ENCODE measurements at regions not wholly inside any gene's neighbourhood (a gene's known extent, or its start where the extent isn't known, plus 50 kb on each side); places are given as distances from the start of the nearest gene placed in this dataset.

DNA sequence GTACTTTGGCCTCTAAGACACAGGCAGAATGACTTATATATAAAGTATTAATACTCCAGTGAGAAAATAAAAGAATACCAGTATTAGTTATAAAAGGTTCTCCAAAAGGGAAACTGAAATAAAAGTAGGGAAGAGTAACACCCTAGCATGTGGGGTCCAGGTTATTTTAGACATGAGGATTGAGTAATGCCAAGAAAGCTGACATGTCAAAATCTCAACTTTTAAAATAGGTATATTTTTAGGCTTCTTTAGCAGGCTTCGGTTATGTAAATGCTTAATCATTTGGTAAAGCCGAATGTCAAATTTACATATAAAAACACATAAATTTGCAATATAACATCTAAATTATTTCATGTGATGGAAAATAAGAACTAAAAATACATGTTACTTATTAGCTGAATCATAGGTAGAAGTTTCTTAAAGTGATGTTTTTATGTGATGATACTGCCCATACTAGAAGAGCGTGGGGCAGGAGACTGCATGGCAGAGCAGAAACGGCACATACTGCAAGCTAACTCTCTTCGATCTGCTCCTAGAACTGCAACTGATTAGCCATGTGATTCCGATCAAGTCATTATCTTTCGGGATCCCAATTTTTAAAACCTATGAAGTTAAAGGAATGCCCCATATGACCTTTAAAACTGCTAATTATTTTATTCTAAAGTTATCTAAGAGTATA lies 129.4 kb upstream of the DST start:
- Histone ChIP-seq H3K27me3 (ENCODE audit: control insufficient read depth, insufficient read depth, low read length) (no peaks in the 10 kb centered on the region), H3K9me3 (ENCODE audit: control insufficient read depth, insufficient read depth, low read length) (no peaks in the 10 kb centered on the region), H3K4me3 (ENCODE audit: low read length) (no peak overlapping the region), H3K27ac (ENCODE audit: low read length) (no peak overlapping the region), H3K36me3 (ENCODE audit: control insufficient read depth, insufficient read depth, low read length) (no peaks in the 10 kb centered on the region), H3K4me1 (ENCODE audit: control insufficient read depth, insufficient read depth, low read length) (peaks cover 5% of the 10 kb centered on the region)
- no peak for DNase-seq (ENCODE audit: low read depth, low spot score)
- WGBS (ENCODE audit: insufficient coverage, insufficient read length): no CpG with 5 or more reads among the region's 7 CpGs

GRCh38 chr6:56771189-56771588 lies 128.5 kb upstream of the DST start:
- Histone ChIP-seq H3K4me3 (ENCODE audit: low read length) (no peak overlapping the region), H3K27me3 (ENCODE audit: control insufficient read depth, insufficient read depth, low read length) (no peaks in the 10 kb centered on the region), H3K36me3 (ENCODE audit: control insufficient read depth, insufficient read depth, low read length) (no peaks in the 10 kb centered on the region), H3K27ac (ENCODE audit: low read length) (no peak overlapping the region), H3K9me3 (ENCODE audit: control insufficient read depth, insufficient read depth, low read length) (no peaks in the 10 kb centered on the region), H3K4me1 (ENCODE audit: control insufficient read depth, insufficient read depth, low read length) (peaks cover 5% of the 10 kb centered on the region)
- no peak for DNase-seq (ENCODE audit: low read depth, low spot score)

GRCh38 chr6:56770011-56770520 lies 127.4 kb upstream of the DST start:
- Histone ChIP-seq H3K27me3 (ENCODE audit: control insufficient read depth, insufficient read depth, low read length) (no peaks in the 10 kb centered on the region), H3K4me3 (ENCODE audit: low read length) (no peak overlapping the region), H3K4me1 (ENCODE audit: control insufficient read depth, insufficient read depth, low read length) (peaks cover 5% of the 10 kb centered on the region), H3K27ac (ENCODE audit: low read length) (no peak overlapping the region), H3K9me3 (ENCODE audit: control insufficient read depth, insufficient read depth, low read length) (no peaks in the 10 kb centered on the region), H3K36me3 (ENCODE audit: control insufficient read depth, insufficient read depth, low read length) (no peaks in the 10 kb centered on the region)
- DNase-seq (ENCODE audit: low read depth, low spot score): no peak
- no CpG with 5 or more reads among the region's 2 CpGs for WGBS (ENCODE audit: insufficient coverage, insufficient read length)

- Histone ChIP-seq H3K4me3 (ENCODE audit: low read length) (no peak overlapping the region), H3K27ac (ENCODE audit: low read length) (no peak overlapping the region), H3K4me1 (ENCODE audit: control insufficient read depth, insufficient read depth, low read length) (peaks cover 4% of the 10 kb centered on the region), H3K36me3 (ENCODE audit: control insufficient read depth, insufficient read depth, low read length) (no peaks in the 10 kb centered on the region), H3K27me3 (ENCODE audit: control insufficient read depth, insufficient read depth, low read length) (no peaks in the 10 kb centered on the region), H3K9me3 (ENCODE audit: control insufficient read depth, insufficient read depth, low read length) (no peaks in the 10 kb centered on the region)
- no CpG with 5 or more reads among the region's 4 CpGs for WGBS (ENCODE audit: insufficient coverage, insufficient read length)
- DNase-seq (ENCODE audit: low read depth, low spot score): no peak
Measured at GRCh38 chr6:56767892-56768531, 125.3 kb upstream of the DST start.

DNA sequence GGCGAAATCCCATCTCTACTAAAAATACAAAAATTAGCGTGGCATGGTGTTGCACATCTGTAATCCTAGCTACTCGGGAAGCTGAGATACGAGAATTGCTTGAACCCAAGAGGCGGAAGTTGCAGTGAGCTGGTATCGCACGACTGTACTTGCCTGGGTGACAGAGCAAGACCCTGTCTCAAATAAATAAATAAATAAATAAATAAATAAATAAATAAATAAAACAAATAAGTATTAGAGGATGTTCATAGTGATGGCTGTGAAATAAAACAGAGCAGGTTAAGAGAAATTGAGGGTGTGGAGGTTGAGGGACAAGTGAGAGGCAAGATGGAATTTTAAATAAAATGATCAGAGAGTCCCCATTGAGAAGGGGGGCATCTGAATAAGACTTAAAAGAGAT lies 124.7 kb upstream of the DST start:
- Histone ChIP-seq H3K4me3 (ENCODE audit: low read length) (no peak overlapping the region), H3K4me1 (ENCODE audit: control insufficient read depth, insufficient read depth, low read length) (no peaks in the 10 kb centered on the region), H3K36me3 (ENCODE audit: control insufficient read depth, insufficient read depth, low read length) (no peaks in the 10 kb centered on the region), H3K27me3 (ENCODE audit: control insufficient read depth, insufficient read depth, low read length) (no peaks in the 10 kb centered on the region), H3K9me3 (ENCODE audit: control insufficient read depth, insufficient read depth, low read length) (no peaks in the 10 kb centered on the region), H3K27ac (ENCODE audit: low read length) (no peak overlapping the region)
- DNase-seq (ENCODE audit: low read depth, low spot score): no peak
- no CpG with 5 or more reads among the region's 7 CpGs for WGBS (ENCODE audit: insufficient coverage, insufficient read length)

DNA sequence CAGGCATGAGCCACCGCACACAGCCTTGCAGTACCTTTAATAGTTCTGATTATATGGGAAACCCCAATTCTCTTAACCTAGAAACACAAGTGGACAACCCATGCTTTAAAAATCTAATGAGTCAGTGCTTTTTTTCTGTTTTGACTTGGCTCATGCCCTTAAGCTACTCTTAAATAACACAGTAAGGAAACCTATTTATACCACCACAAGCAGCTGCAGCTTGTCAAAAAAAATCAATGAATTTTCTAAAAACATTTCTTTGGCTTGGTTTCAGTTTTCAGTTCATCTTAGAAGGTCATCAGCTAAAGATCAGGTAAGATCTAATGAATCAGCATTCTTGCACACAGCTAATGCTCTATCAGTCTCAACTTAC lies 124.1 kb upstream of the DST start:
- no peaks in the 10 kb centered on the region for H3K4me1 ChIP-seq (ENCODE audit: control insufficient read depth, insufficient read depth, low read length)
- DNase-seq (ENCODE audit: low read depth, low spot score): no peak

DNA sequence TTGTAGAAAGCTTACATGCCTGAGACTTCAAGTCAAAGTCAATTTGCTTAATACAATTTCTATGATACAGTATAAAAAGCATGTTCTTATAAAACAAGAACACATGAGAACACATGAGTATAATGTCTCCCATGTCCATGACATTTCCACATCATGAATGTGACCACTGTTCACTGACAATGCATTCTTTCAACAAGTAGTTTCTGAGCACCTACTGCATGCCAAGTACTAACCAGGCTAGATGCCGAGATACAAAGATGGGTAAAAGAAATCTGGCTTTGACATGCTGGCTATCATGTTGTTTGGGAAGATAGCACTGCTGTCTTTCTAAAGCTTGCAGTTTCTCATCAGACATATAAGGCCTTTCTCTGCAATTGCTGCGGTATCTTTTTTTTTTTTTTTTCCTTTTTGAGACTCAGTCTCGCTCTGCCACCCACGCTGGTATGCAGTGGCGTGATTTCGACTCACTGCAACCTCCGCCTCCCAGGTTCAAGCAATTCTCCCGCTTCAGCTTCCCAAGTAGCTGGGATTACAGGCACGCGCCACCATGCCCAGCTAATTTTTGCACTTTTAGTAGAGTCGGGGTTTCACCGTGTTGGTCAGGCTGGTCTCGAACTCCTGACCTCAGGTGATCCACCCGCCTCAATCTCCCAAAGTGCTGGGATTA lies 123.6 kb upstream of the DST start:
- Histone ChIP-seq H3K27ac (ENCODE audit: low read length) (no peak overlapping the region), H3K36me3 (ENCODE audit: control insufficient read depth, insufficient read depth, low read length) (no peaks in the 10 kb centered on the region), H3K9me3 (ENCODE audit: control insufficient read depth, insufficient read depth, low read length) (no peaks in the 10 kb centered on the region), H3K4me3 (ENCODE audit: low read length) (no peak overlapping the region), H3K4me1 (ENCODE audit: control insufficient read depth, insufficient read depth, low read length) (no peaks in the 10 kb centered on the region), H3K27me3 (ENCODE audit: control insufficient read depth, insufficient read depth, low read length) (no peaks in the 10 kb centered on the region)
- no CpG with 5 or more reads among the region's 14 CpGs for WGBS (ENCODE audit: insufficient coverage, insufficient read length)
- no peak for DNase-seq (ENCODE audit: low read depth, low spot score)

More for the DNA sequence above, 124.1 kb upstream of the DST start:
- no peaks in the 10 kb centered on the region for H3K9me3 ChIP-seq (ENCODE audit: control insufficient read depth, insufficient read depth, low read length)
- H3K4me3 ChIP-seq (ENCODE audit: low read length): no peak overlapping the region
- WGBS (ENCODE audit: insufficient coverage, insufficient read length): no CpG with 5 or more reads among the region's 1 CpG
- no peaks in the 10 kb centered on the region for H3K27me3 ChIP-seq (ENCODE audit: control insufficient read depth, insufficient read depth, low read length)
- H3K36me3 ChIP-seq (ENCODE audit: control insufficient read depth, insufficient read depth, low read length): no peaks in the 10 kb centered on the region
- no peak overlapping the region for H3K27ac ChIP-seq (ENCODE audit: low read length)

DNA sequence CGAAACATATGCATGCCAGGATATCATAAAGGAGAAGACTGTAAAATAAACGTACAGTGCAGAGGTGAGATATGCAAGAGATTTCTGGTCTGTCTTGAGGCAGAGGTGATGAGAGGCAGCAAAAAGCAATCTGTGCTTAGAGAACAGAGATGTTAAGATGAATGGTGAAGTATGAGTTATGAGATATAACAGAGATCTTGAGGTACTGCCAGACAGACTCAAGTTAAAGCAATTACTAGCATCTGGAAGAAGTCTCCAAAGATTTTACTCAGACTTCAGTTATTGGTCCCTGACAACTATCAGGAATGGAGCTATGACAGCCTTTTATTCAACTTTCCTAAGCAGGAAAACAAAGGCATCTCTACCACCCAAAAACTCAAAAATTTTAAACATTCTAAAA lies 122.8 kb upstream of the DST start:
- whole genome bisulfite sequencing (ENCODE audit: insufficient coverage, insufficient read length): no CpG with 5 or more reads among the region's 2 CpGs
- no peak overlapping the region for H3K27ac ChIP-seq (ENCODE audit: low read length)

DNA sequence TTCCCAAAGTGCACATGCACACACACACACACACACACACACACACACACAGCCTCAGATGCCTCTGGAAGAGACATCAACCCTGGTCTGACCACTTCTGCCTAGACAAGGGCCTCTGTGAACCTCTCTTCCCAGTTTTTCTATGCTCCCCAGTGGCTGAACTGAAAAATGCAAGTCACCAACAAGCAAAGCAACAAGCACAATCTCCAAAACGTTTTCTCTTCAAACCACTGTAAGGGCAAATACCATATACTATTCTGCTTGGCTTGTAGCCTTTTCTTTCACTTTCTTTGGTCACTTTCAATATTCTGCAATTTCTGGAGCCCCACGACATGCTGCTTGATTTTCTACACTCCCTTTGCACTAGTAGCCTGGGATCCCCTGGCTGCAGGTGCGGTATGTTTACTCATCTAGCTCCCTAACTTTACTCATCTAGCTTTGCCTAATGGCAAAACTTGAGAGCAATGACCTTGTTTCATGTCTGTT lies 121.4 kb upstream of the DST start:
- Histone ChIP-seq H3K36me3 (ENCODE audit: control insufficient read depth, insufficient read depth, low read length) (no peaks in the 10 kb centered on the region), H3K27ac (ENCODE audit: low read length) (no peak overlapping the region), H3K9me3 (ENCODE audit: control insufficient read depth, insufficient read depth, low read length) (no peaks in the 10 kb centered on the region), H3K4me1 (ENCODE audit: control insufficient read depth, insufficient read depth, low read length) (0 out of 2 replicates have a peak, but pooled peaks cover 2% of the 10 kb centered on the region), H3K27me3 (ENCODE audit: control insufficient read depth, insufficient read depth, low read length) (no peaks in the 10 kb centered on the region), H3K4me3 (ENCODE audit: low read length) (no peak overlapping the region)
- no peak for DNase-seq (ENCODE audit: low read depth, low spot score)
- WGBS (ENCODE audit: insufficient coverage, insufficient read length): no CpG with 5 or more reads among the region's 3 CpGs

More for the DNA sequence above, 122.8 kb upstream of the DST start:
- no peaks in the 10 kb centered on the region for H3K27me3 ChIP-seq (ENCODE audit: control insufficient read depth, insufficient read depth, low read length)
- H3K36me3 ChIP-seq (ENCODE audit: control insufficient read depth, insufficient read depth, low read length): no peaks in the 10 kb centered on the region
- no peak for DNase-seq (ENCODE audit: low read depth, low spot score)
- H3K4me1 ChIP-seq (ENCODE audit: control insufficient read depth, insufficient read depth, low read length): no peaks in the 10 kb centered on the region
- no peaks in the 10 kb centered on the region for H3K9me3 ChIP-seq (ENCODE audit: control insufficient read depth, insufficient read depth, low read length)
- no peak overlapping the region for H3K4me3 ChIP-seq (ENCODE audit: low read length)

- no peaks in the 10 kb centered on the region for H3K9me3 ChIP-seq (ENCODE audit: control insufficient read depth, insufficient read depth, low read length)
- no peak overlapping the region for H3K4me3 ChIP-seq (ENCODE audit: low read length)
- no peaks in the 10 kb centered on the region for H3K36me3 ChIP-seq (ENCODE audit: control insufficient read depth, insufficient read depth, low read length)
- DNase-seq (ENCODE audit: low read depth, low spot score): no peak
- H3K27me3 ChIP-seq (ENCODE audit: control insufficient read depth, insufficient read depth, low read length): no peaks in the 10 kb centered on the region
- no peak overlapping the region for H3K27ac ChIP-seq (ENCODE audit: low read length)
- peaks cover 6% of the 10 kb centered on the region; the same call in 1 of the 2 replicates for H3K4me1 ChIP-seq (ENCODE audit: control insufficient read depth, insufficient read depth, low read length)
- WGBS (ENCODE audit: insufficient coverage, insufficient read length): 100% methylated on average over 1 of the region's 1 CpG
Measured at GRCh38 chr6:56761651-56762050, 119.0 kb upstream of the DST start.

All from iPS DF 6.9 (cell line).